LoVo (cell line): ENCODE measurements at regions not wholly inside any gene's neighbourhood (a gene's known extent, or its start where the extent isn't known, plus 50 kb on each side); places are given as distances from the start of the nearest gene placed in this dataset.
"Not testable (repeated sequence)": the region's sequence is repeated elsewhere in the genome, so short reads cannot be mapped to it uniquely, and the experiment has no call there.

Experiments
- DNase-seq: peaks from one replicate; pipeline ENCODE4 v3.0.0-alpha.2; 2016; ENCODE audit warnings: low spot score

DNA sequence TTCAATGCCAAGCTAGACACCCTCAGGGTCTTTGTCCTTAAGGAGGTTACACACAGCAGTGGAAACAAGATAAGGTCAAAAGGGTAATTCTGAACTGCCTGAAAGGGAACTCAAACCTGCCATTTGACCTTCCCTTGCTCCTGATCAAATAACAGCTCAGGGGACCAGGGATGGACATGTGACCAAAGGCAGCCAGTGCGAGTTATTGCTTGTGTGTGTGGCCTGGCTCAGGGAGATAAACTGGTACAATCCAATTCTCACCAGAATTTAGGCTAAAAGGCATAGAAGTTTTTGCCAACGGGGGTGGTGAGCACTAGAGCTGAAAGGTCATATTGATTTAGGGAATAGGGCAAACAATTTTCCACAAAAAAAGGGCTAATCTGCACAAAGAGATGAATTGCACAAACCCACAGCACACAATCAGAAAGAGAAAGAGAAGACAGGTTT lies 349.9 kb upstream of the AUTS2 start:
- not testable (repeated sequence) for DNase-seq

- DNase-seq, result no peak
Measured at GRCh38 chr7:69250958-69251357, 347.3 kb upstream of the AUTS2 start.

DNA sequence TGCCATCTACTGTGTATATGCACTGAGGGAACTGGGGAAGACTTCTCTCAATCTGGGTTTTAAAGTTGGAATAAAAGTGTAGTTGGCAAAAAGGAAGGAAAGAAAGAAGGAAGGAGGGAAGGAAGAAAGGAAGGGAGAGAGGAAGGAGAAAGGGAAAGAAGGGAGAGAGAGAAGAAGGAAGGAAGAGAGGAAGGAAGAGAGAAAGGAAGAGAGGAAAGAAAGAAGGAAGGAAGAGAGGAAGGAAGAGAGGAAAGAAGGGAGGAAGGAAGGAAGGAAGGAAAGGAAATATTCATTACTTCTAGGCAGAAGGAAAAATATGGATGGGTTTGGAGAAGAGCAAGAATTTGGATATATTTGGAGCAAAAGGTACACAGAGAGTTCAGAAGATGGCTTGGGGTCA lies 343.6 kb upstream of the AUTS2 start:
- no peak for DNase-seq

DNA sequence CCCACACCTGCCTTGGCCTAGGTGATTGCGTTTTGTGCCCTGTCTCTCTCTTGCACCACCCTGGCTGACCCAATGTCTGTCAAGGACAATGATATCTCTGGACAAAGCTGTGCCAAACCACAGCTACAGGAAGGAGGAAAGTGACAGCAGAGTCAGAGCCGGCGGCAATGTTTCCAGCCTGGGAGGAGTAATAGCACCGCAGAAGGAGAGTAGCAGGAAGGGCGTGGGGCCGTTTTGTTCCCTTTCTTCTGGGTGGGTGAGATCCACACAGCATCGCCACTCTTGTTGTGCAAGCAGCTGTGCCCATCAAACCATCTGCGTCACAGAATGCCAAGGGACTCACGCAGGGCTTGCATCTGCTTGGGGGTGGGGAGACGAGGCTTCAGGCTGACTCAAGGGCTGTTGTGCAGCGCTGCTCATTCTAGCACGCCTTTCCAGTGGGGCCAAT lies 341.6 kb upstream of the AUTS2 start:
- no peak for DNase-seq

DNA sequence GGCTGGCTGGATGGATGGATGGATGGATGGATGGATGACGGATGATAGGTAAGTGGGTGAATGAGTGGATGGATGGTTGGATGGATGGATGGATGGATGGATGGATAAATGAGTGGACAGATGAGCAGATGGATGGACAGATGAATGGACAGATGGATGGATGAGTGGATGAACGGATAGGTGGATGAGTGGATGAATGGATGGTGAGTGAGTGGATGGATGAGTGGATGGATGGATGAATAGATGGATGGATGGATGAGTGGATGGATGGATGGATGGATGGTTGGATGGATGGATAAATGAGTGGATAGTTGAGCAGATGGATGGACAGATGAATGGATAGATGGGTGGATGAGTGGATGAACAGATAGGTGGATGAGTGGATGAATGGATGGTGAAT lies 340.7 kb upstream of the AUTS2 start:
- DNase-seq, result no peak

DNA sequence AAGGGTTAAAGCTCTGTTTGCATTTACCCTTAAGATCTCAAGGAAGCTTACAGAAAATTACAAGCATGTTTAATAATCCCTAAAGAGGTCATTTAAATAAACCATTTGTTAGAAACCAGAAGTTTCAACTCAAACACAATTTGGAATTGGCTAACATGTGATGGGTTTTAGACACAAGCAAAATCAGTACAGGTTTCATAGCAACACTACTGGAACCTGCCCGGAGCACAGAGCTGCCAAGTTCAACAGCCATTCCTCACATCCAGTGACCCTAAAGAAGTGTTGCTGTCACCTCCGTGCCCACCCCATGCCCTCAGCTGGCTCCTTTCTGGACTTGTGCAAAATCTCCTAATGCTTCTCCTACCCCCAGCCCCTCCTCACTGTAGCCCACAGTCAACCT lies 338.8 kb upstream of the AUTS2 start:
- no peak for DNase-seq

DNA sequence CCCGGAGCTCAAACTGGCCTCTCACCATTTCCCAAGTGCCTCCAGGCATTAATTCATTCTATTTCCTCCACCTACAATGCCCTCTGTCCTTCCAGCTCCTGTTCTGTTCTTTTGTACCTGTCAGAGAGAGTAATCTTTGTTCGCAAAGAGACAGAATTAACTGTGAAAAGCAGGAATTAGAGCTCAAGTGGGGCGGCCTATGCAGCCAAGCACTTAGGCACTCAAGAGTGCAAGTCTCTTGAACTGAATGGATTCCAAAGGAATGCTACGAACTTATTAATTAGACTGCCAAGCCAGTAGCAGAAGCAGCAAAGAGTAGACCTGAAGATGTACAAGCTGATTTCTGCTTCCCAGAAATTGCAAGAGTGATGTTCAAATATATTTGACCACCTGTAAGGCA lies 338.3 kb upstream of the AUTS2 start:
- DNase-seq, result no peak

- no peak for DNase-seq
Measured at GRCh38 chr7:69263550-69263949, 334.7 kb upstream of the AUTS2 start.

- no peak for DNase-seq
Measured at GRCh38 chr7:69269806-69270205, 328.5 kb upstream of the AUTS2 start.

DNA sequence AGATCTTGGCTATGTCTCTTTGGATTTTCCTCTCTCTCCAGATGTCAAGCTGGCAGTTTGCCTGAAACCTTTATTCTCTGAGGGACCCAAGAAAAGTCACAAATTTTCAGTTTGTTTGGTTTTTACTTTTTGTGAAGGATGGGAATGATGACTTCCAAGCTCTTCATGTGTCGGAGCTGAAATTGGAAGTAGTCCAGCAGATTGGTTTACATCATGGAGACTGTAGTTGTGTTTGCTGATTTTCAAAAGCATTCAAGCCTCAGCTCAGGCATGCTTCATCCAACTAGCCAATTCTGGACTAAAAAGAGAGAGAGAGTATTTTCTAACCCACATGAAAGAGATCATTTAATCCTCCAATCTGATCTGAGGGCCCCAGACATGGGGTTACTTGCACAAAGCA lies 326.2 kb upstream of the AUTS2 start:
- no peak for DNase-seq

DNA sequence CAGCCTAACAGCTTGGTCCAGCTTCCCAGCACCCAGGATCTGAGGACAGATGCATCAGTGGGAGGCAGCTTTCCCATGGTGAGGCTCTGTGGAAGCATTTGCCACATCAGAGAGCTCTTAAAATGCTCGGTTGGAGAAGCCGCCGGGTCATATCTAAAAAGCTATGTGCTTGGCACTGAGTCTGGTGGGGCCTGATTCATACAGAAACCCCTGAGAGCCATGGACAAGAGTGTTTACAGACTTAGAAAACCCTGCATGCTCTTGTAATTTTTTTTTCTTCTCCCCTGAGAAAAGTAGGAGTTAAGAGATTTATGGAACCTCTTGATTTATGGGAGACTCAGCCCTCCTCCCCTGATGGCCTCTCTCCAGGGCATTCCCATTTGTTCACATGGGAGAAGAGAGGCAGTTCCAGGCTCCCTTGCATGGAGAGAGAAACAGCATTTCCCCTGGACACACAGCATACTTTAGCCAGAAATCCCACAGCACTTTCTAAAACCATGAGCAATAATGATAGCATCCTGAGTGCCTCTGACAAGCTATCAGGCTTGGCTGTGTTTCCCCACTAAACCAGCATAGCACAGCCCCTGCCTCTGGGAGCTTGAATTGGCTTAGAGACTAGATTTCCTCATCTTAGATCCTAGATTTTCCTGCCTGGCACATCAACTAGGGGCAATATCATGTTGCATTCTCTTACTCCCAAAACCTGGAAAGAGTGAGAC lies 322.1 kb upstream of the AUTS2 start:
- DNase-seq, result no peak

DNA sequence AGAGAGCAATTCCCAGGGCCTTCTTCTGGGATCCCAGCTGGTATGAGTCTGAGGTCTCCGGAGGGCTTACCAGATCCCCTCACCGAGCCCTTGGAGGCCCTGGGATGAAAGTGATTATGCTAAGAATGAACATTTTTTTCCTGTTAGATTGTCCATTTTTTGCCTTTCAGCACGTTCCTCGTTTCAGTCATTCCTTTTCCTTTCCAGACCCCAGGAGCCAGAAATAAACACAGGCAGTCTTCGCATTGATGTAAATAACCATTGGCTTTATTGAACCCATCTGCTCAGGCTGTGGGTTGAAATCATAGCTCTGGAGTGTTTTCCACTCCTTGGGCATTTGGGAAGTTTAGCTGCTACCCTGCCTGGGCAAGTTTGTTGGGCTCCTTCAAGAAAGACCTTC lies 320.9 kb upstream of the AUTS2 start:
- no peak for DNase-seq

- DNase-seq, result no peak
Measured at GRCh38 chr7:69282946-69283345, 315.3 kb upstream of the AUTS2 start.

DNA sequence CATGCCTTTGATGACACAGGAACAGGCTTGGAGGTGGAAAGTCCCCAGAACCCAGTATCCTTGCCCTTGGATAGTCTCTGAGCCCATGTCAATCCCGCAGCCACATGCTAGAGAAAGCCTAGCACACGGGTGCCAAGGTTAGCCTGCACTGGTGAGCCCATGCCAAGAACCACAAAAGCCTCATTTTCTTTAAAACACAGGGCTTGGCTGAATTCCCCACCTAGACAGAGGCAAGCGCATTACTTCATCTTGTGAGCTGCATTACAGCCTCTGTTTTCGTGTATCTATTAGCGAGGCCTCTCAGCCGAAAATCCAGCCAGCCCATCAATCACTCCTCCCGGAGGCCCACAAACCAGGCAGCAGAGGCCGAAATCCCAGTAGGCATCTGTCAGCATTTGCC lies 314.9 kb upstream of the AUTS2 start:
- no peak for DNase-seq

DNA sequence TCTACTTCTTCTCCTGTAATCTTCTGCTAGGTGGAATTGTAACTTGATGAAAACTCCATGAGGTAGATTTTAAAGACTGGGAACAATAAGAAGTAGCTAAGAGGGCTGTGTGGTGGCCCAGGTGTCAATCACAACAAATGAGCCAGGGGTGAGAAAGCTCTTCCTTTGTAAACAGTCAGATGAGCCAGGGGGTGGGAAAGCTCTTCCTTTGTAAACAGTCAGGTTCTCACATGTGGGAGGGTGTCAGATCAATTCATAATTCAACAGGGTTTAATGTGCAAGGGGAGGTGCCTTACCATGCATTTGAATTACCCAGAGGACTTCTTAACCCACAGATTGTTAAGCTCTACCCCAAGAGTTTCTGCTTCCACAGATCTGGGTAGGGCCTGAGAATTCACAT lies 312.4 kb upstream of the AUTS2 start:
- DNase-seq, result no peak

DNA sequence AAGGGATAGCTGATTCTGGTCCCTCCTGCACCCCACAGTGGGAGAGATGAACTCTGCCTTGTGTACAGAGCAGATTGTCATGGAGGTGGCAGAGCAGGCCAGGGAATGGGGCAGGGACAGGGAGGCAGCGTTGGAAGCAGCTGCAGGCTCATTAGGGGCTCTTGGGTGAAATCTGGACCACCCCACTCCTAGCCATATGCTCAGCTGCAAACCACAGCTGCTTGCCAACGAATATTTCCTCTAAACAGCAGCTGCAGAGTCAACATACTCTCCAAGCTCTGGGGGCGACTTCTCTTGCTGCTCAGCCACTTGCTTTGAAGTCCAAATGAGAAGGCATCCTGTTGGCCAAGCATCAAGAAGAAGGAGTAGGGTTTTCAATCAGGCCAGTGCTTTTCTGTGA lies 302.3 kb upstream of the AUTS2 start:
- no peak for DNase-seq

- DNase-seq, result no peak
Measured at GRCh38 chr7:69301253-69301652, 297.0 kb upstream of the AUTS2 start.

GRCh38 chr7:69309601-69310000 lies 288.7 kb upstream of the AUTS2 start:
- no peak for DNase-seq

GRCh38 chr7:69311489-69311888 lies 286.8 kb upstream of the AUTS2 start:
- DNase-seq, result no peak

GRCh38 chr7:69313852-69314251 lies 284.4 kb upstream of the AUTS2 start:
- DNase-seq, result not testable (repeated sequence)

GRCh38 chr7:69318794-69319193 lies 279.5 kb upstream of the AUTS2 start:
- no peak for DNase-seq

DNA sequence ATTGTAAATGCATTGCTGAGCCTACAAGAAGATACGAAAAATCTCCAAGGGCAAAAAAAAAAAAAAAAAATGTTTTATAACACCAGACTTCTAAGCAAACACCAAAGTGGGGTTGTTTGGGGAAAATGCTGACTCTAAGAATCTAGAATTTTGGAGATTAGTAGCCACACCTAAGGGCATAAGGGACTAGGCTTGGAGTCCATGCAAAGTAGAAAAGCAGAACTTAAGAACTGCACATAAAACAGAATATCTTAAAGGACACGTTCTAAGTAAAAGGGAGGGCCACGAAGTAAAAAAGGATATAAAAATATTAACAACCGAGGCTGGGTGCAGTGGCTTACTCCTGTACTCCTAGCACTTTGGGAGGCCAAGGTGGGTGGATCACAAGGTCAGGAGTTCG lies 269.8 kb upstream of the AUTS2 start:
- DNase-seq, result no peak

DNA sequence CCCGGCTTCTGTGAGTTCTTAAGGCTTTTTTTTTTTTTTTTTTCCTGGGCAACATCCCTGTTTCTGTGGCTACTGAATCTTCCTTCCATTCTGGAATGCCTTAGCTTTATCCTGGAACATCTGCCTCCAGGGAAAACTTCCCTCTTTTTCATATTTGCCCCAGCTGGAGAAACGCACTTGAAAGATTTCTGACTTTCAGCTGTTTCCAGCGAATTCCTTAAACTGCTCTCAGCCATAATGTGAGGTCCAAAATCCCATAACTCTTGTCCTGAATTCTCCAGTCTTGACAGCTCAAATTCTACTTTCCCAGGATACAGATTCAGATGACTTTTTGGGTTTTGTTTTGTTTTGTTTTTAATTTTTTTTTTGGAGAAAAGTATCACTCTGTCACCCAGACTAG lies 263.6 kb upstream of the AUTS2 start:
- no peak for DNase-seq

DNA sequence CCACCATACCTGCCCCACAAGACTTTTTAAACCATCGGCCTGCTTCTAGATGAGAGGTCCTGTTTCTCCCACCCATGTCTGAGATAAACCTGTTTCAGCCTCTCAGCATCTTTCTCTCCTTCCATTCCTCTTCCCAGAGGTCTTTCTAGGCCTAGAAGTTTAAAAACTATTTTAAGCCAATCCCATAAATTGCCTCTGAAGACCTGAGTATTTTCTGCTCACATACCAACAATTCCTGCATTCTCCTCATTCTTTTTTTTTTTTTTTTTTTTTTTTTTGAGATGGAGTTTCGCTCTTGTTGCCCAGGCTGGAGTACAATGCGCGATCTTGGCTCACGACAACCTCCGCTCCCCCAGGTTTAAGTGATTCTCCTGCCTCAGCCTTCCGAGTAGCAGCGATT lies 262.9 kb upstream of the AUTS2 start:
- no peak for DNase-seq

DNA sequence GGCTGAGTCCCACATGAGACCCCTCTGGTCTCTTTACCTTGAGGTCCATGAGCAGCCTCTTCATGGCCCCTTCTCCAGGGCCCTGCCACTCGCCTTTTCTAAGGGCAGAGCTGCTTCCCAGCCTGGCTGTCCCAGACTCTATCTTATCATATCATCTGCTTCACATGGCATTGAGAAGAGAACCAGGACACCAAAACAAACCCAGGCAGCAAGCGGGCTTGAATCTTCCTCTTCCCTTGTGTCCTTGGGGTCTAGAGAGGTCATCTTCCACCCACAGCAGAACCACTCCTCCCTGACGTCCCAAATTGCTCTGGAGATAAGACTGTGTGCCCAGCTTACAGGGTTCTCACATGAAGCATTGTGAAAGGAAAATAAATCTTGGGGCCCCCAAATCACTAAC lies 261.3 kb upstream of the AUTS2 start:
- no peak for DNase-seq
